ENCODE measurements at regions not wholly inside any gene's neighbourhood (a gene's known extent, or its start where the extent isn't known, plus 50 kb on each side); places are given as distances from the start of the nearest gene placed in this dataset.

DNA sequence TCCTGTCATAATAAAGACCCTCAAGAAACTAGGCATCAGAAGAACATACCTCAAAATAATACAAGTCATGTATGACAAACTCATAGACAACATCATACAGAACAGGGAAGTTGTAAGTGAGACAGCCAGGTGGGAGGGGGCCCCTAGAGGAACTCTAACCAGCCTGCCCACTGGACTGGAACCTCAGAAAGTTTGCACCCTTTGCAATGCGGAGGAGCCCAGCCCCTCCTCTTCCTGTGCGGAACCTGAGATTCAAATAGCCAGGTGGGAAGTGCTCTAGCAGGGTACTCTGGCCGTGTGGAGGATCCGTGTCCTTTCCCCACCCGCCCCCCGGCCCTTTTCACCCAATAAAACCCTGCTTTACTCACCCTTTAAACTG, 387.0 kb upstream of the CBLB start:
- TF ChIP-seq, protein P1, sequence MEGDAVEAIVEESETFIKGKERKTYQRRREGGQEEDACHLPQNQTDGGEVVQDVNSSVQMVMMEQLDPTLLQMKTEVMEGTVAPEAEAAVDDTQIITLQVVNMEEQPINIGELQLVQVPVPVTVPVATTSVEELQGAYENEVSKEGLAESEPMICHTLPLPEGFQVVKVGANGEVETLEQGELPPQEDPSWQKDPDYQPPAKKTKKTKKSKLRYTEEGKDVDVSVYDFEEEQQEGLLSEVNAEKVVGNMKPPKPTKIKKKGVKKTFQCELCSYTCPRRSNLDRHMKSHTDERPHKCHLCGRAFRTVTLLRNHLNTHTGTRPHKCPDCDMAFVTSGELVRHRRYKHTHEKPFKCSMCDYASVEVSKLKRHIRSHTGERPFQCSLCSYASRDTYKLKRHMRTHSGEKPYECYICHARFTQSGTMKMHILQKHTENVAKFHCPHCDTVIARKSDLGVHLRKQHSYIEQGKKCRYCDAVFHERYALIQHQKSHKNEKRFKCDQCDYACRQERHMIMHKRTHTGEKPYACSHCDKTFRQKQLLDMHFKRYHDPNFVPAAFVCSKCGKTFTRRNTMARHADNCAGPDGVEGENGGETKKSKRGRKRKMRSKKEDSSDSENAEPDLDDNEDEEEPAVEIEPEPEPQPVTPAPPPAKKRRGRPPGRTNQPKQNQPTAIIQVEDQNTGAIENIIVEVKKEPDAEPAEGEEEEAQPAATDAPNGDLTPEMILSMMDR (IDR thresholded peaks at IDR 0.05; ENCODE audit: low read depth, low read length, missing input control): no peak
- TF ChIP-seq HNF4G (IDR thresholded peaks at IDR 0.05) (no peak), JUND (IDR thresholded peaks at IDR 0.05) (no peak), FOXA2 (IDR thresholded peaks at IDR 0.05) (no peak)

Data from liver (tissue), 3 donors.